ENCODE measurements at regions not wholly inside any gene's neighbourhood (a gene's known extent, or its start where the extent isn't known, plus 50 kb on each side); places are given as distances from the start of the nearest gene placed in this dataset.

DNA sequence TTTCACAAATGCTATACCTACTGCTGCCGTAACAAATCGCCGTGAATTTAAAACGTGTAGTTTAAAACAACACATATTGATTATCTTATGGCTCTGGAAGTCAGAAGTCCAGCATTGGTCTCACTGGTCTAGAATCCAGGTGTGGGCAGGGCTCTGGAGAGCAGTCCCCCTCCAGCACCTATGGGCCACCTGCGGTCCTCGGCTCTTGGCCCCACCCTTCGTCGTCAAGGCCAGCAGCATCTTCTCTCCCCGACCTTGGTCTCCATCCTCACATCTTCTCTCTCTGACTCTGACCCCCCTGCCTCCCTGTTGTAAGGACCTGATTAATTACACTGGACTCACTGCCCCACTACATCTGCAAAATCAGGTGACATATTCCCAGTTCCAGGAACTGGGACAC is 106.4 kb upstream of the COL5A1 start:
- peaks cover 45 to 69% of the 10 kb centered on the region in 2 experiments; a peak in 4 of 5 replicates for H3K27me3 ChIP-seq (ENCODE audit: control insufficient read depth in 2 of 2, insufficient read depth in 2 of 2, low read length in 2 of 2)
- no peaks in the 10 kb centered on the region for H3K9me1 ChIP-seq (ENCODE audit: control insufficient read depth, insufficient read depth, low read length)
- intact Hi-C loops (cut with micrococcal nuclease) (no loop called here), in situ Hi-C loops (cut with MboI) (no loop called here)
- peaks cover 3% of the 10 kb centered on the region; the same call in 1 of the 2 replicates for H4K20me1 ChIP-seq (replicated peaks; ENCODE audit: control insufficient read depth, insufficient read depth, low read length)
- no peak for ATAC-seq
- no peaks in the 10 kb centered on the region for H3K9me3 ChIP-seq (replicated peaks; ENCODE audit: control insufficient read depth, insufficient read depth, low read depth, low read length)
- ChIA-PET POLR2A (no interaction called here), CTCF (ENCODE audit: low intra/inter-chr PET ratio) (no interaction called here)
- no peak overlapping the region for H3K27ac ChIP-seq (ENCODE audit: extremely low read depth, low read depth, low read length)
- WGBS (ENCODE audit: insufficient coverage, low coverage, missing lambda C conversion rate): 4% methylated on average over 6 of the region's 9 CpGs
- no peaks in the 10 kb centered on the region for H3K4me1 ChIP-seq (replicated peaks in 1 of 2; ENCODE audit: control insufficient read depth in 2 of 2, insufficient read depth in 2 of 2, low read length in 2 of 2)
- no peak overlapping the region for H3K9ac ChIP-seq (ENCODE audit: insufficient read depth in 1 of 2, low read depth in 2 of 2, low read length in 2 of 2)
- H3K79me2 ChIP-seq (ENCODE audit: control insufficient read depth, insufficient read depth, low read length): no peaks in the 10 kb centered on the region
- no peak for FAIRE-seq
- no peak overlapping the region for H3K4me2 ChIP-seq (ENCODE audit: insufficient read depth, low read length)
- H3K36me3 ChIP-seq (ENCODE audit: control insufficient read depth, insufficient read depth, low read length): no peaks in the 10 kb centered on the region
- no TSS peak for BruUV-seq (replicated peaks)
- H3K4me3 ChIP-seq: no peak overlapping the region
- no peak for TF ChIP-seq KDM2B (CRISPR knock-in tag; IDR thresholded peaks at IDR 0.05)
- TF ChIP-seq BRD9 (IDR thresholded peaks at IDR 0.05; ENCODE audit: low read depth, partially characterized antibody): no peak
- no peak for TF ChIP-seq HOXB6 (CRISPR knock-in tag; IDR thresholded peaks at IDR 0.05; ENCODE audit: borderline replicate concordance)
- no peak for TF ChIP-seq IRF2 (CRISPR knock-in tag; IDR thresholded peaks at IDR 0.05)
- no peak for TF ChIP-seq ZFX (CRISPR knock-in tag; IDR thresholded peaks at IDR 0.05)
- TF ChIP-seq, protein P1, sequence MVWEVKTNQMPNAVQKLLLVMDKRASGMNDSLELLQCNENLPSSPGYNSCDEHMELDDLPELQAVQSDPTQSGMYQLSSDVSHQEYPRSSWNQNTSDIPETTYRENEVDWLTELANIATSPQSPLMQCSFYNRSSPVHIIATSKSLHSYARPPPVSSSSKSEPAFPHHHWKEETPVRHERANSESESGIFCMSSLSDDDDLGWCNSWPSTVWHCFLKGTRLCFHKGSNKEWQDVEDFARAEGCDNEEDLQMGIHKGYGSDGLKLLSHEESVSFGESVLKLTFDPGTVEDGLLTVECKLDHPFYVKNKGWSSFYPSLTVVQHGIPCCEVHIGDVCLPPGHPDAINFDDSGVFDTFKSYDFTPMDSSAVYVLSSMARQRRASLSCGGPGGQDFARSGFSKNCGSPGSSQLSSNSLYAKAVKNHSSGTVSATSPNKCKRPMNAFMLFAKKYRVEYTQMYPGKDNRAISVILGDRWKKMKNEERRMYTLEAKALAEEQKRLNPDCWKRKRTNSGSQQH (CRISPR knock-in tag; IDR thresholded peaks at IDR 0.05): no peak
- no peak for TF ChIP-seq ZNF707 (CRISPR knock-in tag; conservative IDR thresholded peaks at IDR 0.05)
- TF ChIP-seq CHD2 (IDR thresholded peaks at IDR 0.05; ENCODE audit: low read depth, low read length): no peak
- TF ChIP-seq EGR1 (conservative IDR thresholded peaks at IDR 0.05): no peak
- TF ChIP-seq TCFL5 (CRISPR knock-in tag; conservative IDR thresholded peaks at IDR 0.05): no peak
- no peak for TF ChIP-seq KLF6 (CRISPR knock-in tag; IDR thresholded peaks at IDR 0.05; ENCODE audit: borderline replicate concordance)
- no peak overlapping the region for H2AFZ ChIP-seq (ENCODE audit: low read depth, low read length)
- no peak for DNase-seq (ENCODE audit: extremely low read depth in 1 of 4, low spot score in 3 of 4)
